ENCODE measurements at regions not wholly inside any gene's neighbourhood (a gene's known extent, or its start where the extent isn't known, plus 50 kb on each side); places are given as distances from the start of the nearest gene placed in this dataset.
"Not testable (repeated sequence)": the region's sequence is repeated elsewhere in the genome, so short reads cannot be mapped to it uniquely, and the experiment has no call there.

DNA sequence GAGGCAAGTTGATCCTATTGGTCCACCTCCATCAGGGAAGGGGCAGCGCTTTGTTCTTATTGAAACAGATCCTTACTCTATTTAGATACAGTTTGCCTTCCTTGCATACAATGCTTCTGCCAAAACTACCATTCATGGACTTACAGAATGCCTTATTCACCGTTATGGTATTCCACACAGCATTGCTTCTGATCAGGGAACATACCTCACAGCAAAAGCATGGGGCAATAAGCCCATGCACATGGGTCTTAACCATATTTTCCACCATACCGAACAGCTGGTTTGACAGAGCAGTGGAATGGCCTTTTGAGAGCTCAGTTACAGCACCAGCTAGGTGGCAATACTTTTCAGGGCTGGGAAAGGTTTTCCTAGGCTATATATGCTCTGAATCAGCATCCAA lies 544.8 kb upstream of the ADGRL4 start:
- no peak for DNase-seq (ENCODE audit: low read depth, low spot score)

DNA sequence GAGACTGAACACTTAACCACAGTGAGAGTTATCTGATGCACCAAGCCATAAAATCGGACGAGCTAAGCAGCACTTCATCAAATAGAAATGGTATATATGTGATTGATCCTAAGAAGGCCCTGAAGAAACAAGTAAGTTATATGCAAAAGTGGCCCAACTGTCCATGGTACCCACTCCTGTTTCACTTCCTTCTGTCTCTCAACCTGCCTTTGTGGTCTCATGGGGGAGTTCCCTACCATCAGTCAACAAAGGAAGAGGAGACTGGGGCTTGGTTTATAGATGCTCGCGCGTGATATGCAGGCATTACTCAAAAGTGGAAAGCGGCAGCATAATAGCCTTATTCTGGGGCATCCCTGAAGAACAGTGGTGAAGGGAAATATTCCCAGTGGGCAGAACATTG lies 543.9 kb upstream of the ADGRL4 start:
- no peak for DNase-seq (ENCODE audit: low read depth, low spot score)

DNA sequence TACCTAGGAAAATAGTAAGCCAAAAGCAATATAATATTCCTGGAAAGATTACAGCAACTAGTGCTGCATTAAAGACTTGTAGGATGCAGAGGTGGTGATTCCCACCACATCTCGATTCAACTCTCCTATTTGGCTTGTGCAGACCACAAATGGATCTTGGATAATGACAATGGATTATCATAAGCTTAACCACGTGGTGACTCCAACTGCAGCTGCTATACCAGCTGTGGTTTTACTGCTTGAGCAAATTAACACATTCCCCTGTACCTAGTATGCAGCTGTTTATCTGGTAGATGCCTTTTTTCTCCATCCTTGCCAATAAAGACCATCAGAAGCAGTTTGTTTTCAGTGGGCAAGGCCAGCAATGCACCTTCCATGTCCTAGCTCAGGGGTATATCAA lies 542.7 kb upstream of the ADGRL4 start:
- DNase-seq (ENCODE audit: low read depth, low spot score): no peak

GRCh38 chr1:79547514-79547913 lies 541.0 kb upstream of the ADGRL4 start:
- no peak for DNase-seq (ENCODE audit: low read depth, low spot score)

- no peak for DNase-seq (ENCODE audit: low read depth, low spot score)
These were observed 536.9 kb upstream of the ADGRL4 start for GRCh38 chr1:79543394-79543793.

GRCh38 chr1:79539001-79539400 lies 532.5 kb upstream of the ADGRL4 start:
- no peak for DNase-seq (ENCODE audit: low read depth, low spot score)

DNA sequence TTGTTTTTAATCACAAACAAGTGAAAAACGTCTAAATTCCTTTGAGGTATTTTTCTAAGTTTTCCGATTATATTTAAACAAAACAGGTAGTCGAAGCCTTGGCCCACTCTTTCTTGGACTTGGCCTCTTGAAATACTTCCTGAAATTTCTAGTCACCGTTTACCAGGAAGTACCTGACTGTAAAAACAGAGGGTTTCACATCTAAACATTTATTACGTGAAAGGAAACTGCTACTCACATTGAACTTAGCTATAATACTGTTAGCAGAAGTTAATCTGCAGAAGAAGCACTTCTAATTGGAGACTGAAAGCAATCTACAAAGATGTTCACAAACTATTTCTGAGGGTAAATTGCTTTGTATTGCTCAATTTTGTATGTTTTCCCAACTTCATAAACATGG lies 526.0 kb upstream of the ADGRL4 start:
- no peak for DNase-seq (ENCODE audit: low read depth, low spot score)

DNA sequence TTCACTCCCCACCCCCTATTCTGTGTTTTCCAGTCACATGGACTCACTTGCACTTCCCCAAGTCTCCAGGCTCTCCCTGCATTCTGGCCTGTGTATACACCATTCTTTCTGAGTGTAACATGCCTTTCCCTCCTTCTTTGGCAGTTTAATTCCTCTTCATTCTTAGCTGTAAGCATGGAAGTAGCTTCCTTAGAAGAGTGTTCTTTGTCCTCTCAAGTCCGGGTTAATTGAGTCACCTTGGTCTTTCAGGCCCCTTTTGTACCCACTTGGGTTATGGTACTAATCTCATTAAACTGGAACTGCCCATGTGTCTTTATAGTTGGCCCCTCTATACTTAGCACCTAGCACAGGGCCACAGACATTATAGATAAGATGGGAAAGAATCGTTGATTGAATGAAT lies 525.3 kb upstream of the ADGRL4 start:
- DNase-seq (ENCODE audit: low read depth, low spot score): no peak

GRCh38 chr1:79530476-79530875 lies 523.9 kb upstream of the ADGRL4 start:
- no peak for DNase-seq (ENCODE audit: low read depth, low spot score)

DNA sequence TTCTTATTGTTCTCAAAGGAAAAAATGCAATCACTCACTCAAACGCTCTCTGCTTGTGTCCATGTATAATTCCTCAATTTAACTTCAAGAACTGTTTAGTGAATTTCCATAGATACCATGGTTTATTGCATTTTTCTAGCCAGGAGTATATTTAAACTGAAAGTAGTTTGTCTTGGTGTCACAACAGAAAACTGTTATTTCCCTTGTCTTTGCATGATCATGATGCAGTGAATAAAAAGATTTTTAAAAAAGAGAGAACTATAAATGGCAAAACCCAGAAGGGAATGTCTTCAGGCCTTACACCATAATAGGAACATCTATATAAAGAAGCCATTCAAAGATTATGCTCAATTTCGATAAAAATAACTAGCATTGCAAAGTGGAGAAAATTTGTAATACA lies 523.5 kb upstream of the ADGRL4 start:
- no peak for DNase-seq (ENCODE audit: low read depth, low spot score)

GRCh38 chr1:79524126-79524525 lies 517.6 kb upstream of the ADGRL4 start:
- no peak for DNase-seq (ENCODE audit: low read depth, low spot score)

DNA sequence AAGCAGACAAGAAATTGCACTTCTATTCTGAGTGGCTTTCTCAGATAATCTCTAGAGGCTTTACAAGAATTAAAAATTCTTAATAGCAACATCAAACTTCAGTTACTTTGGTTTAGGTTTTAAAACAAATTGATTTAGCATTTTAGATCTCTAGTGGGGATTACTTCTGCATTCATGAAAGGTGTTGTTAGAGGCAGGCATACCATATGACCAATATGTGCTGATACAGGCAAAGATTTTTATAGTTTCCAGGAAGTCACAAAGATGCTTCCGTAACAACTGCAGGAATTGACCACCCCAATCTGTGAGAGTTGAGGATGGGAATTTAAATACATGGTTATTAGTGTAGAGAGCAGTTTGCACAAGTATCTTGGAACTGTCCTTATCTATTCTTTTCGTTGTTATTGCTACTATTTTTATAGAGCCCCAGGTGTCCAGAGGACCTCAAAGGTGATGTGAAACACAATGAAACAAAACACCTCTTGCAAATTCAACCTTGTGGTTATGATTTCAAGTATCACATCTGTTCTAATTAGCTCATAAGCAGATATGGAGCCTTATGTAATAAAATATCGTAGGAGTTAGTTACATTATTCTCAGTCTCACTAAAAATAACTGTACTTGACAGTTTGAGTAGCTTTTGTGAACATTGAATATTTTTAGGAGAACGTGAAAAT lies 512.7 kb upstream of the ADGRL4 start:
- DNase-seq (ENCODE audit: low read depth, low spot score): no peak

GRCh38 chr1:79517470-79518224 lies 511.1 kb upstream of the ADGRL4 start:
- DNase-seq (ENCODE audit: low read depth, low spot score): no peak

DNA sequence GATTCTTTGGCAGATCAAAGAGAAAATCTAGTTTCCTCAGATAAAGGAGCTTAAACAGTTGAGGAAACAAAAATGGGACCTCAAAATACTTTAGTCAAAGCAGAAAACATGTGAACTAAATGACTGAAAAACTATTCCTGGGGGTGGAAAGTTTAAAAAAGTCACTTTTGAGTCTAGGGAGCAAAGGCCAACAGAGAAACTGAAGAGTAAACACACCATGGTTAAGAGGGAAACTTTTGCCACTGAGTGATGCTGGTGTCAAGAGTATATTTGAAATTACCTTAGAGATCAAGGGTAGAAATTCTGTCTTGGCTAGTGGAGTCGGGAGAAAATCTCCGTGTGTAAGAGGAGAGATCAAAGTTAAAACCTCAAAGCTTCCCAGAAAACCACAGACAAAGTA lies 501.2 kb upstream of the ADGRL4 start:
- no peak for DNase-seq (ENCODE audit: low read depth, low spot score)

GRCh38 chr1:79501153-79501552 lies 494.6 kb upstream of the ADGRL4 start:
- no peak for DNase-seq (ENCODE audit: low read depth, low spot score)

- no peak for DNase-seq (ENCODE audit: low read depth, low spot score)
These were observed 493.0 kb upstream of the ADGRL4 start for GRCh38 chr1:79499541-79499940.

GRCh38 chr1:79497193-79497773 lies 490.8 kb upstream of the ADGRL4 start:
- no peak for DNase-seq (ENCODE audit: low read depth, low spot score)

DNA sequence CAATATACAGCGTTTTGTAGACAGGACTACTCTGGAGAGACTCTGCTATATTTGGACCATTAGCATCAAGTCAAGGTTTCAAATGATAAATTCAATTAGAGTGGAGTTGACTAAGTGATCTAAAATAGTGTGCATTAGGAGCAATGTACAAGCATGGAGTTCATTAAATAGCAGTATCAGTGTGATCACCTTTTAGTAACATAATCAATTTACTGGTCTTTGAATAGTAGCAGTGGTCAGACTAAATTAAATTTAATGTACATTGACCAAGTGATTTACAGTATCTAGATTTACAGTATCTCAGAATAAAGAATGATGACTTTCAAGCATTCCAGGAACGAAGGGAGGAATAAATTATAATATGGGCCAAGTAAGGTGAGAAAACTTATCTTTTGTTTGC lies 489.6 kb upstream of the ADGRL4 start:
- DNase-seq (ENCODE audit: low read depth, low spot score): no peak

DNA sequence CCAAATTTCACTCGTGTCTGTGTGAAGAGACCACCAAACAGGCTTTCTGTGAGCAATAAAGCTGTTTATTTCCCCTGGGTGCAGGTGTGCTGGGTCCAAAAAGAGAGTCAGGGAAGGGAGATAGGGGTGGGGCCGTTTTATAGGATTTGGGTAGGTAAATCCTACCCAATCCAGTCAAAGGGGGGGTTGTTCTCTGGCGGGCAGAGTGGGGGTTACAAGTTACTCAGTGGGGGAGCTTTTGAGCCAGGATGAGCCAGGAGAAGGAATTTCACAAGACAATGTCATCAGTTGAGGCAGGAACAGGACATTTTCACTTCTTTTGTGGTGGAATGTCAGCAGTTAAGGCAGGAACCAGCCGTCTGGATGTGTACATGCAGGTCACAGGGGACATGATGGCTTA lies 487.2 kb upstream of the ADGRL4 start:
- not testable (repeated sequence) for DNase-seq (ENCODE audit: low read depth, low spot score)

- not testable (repeated sequence) for DNase-seq (ENCODE audit: low read depth, low spot score)
These were observed 482.1 kb upstream of the ADGRL4 start for GRCh38 chr1:79488572-79489121.

GRCh38 chr1:79478728-79479373 lies 472.3 kb upstream of the ADGRL4 start:
- DNase-seq (ENCODE audit: low read depth, low spot score): no peak

GRCh38 chr1:79478160-79478559 lies 471.6 kb upstream of the ADGRL4 start:
- no peak for DNase-seq (ENCODE audit: low read depth, low spot score)

Data from brain pericyte (primary cell).